Parathyroid adenoma (tissue), 2 donors: ENCODE measurements at regions not wholly inside any gene's neighbourhood (a gene's known extent, or its start where the extent isn't known, plus 50 kb on each side); places are given as distances from the start of the nearest gene placed in this dataset.

Experiments used
- H2AFZ ChIP-seq: fragments of 300-600 bp; sonication (generic); one replicate; pipeline ENCODE4 v1.7.0; 2017; ENCODE audit warnings: antibody characterized with exemption, mild to moderate bottlenecking
- H3K27ac ChIP-seq: fragments of 300-600 bp; sonication (generic); one replicate; pipeline ENCODE4 v1.7.0; 2017
- H3K27me3 ChIP-seq: fragments of 300-600 bp; sonication (generic); one replicate; pipeline ENCODE4 v1.7.0; 2017; ENCODE audit warnings: low read length; ENCODE audit not compliant: control insufficient read depth, insufficient read depth
- H3K36me3 ChIP-seq: fragments of 300-600 bp; sonication (generic); one replicate; pipeline ENCODE4 v1.7.0; 2017; ENCODE audit warnings: low read length; ENCODE audit not compliant: control insufficient read depth, insufficient read depth
- H3K4me1 ChIP-seq: fragments of 300-600 bp; sonication (generic); one replicate; pipeline ENCODE4 v1.7.0; 2017; ENCODE audit warnings: control low read depth
- H3K4me2 ChIP-seq: fragments of 300-600 bp; sonication (generic); one replicate; pipeline ENCODE4 v1.7.0; 2017; ENCODE audit warnings: low read length
- H3K4me3 ChIP-seq: fragments of 300-600 bp; sonication (generic); one replicate; pipeline ENCODE4 v1.7.0; 2017; ENCODE audit warnings: low read depth, low read length
- H3K79me2 ChIP-seq: fragments of 300-600 bp; sonication (generic); one replicate; pipeline ENCODE4 v1.7.0; 2017; ENCODE audit warnings: control low read depth
- H3K9ac ChIP-seq: fragments of 300-600 bp; sonication (generic); one replicate; pipeline ENCODE4 v1.7.0; 2017; ENCODE audit warnings: mild to moderate bottlenecking
- H3K9me3 ChIP-seq: fragments of 300-600 bp; sonication (generic); one replicate; pipeline ENCODE4 v1.7.0; 2017; ENCODE audit warnings: low read length; ENCODE audit not compliant: control insufficient read depth
- CTCF ChIP-seq: fragments of 300-600 bp; sonication (generic); IDR thresholded peaks from one replicate; pipeline ENCODE4 v1.7.0; 2017; ENCODE audit warnings: antibody characterized with exemption, mild to moderate bottlenecking
- donor health status: primary hyperparathyroidism.

DNA sequence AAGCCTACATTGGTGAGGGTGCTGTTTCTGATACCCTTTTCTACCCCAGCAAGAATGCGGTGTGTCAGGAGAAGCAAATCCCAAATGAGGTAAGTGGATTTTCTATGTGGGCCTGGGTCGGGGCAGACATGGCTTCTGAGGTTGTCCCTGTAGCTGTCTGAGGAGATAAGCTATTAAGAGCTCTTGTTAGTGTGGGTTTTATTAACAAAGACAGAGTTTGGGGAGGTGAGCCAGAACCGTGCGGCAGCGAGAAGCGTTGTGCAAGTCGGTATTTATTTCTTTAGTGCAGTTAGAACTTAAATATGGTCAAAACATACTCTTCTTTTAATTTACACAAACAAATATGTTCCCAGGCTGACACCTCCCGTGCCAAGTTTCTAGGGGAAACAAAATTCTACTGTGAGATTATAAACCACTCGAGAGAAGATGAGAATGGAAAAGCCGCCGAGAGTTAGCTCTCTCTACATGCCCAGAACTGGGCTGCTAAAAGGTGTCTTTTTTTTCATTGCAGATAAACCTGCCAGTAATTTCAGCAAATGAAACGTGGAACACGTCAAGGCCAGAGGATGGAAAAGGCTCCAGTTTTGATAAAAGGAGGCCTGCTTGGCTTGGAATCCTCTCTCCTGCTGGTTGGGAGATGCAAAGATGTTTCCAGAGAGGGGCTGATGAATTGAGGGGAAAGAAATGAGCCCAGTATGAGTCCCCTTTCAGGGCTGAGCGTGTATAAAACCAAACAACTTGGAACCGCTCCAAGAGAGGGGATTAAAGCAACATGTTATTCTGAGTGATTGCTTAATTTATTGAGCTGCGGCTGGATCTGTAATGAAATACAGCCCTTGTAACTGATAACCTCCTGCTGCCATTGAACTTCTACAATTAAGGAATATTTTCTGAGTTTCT lies 254.6 kb downstream of the MRTFB start:
- H3K27me3 ChIP-seq, result no peaks in the 10 kb centered on the region
- no peak overlapping the region for H3K4me3 ChIP-seq
- no peak overlapping the region for H3K4me2 ChIP-seq
- H3K9me3 ChIP-seq, result no peaks in the 10 kb centered on the region
- no peaks in the 10 kb centered on the region for H3K4me1 ChIP-seq
- no peak for TF ChIP-seq CTCF
- no peak overlapping the region for H3K9ac ChIP-seq
- H3K27ac ChIP-seq, result no peak overlapping the region
- no peaks in the 10 kb centered on the region for H3K79me2 ChIP-seq
- no peaks in the 10 kb centered on the region for H3K36me3 ChIP-seq
- H2AFZ ChIP-seq, result no peak overlapping the region

DNA sequence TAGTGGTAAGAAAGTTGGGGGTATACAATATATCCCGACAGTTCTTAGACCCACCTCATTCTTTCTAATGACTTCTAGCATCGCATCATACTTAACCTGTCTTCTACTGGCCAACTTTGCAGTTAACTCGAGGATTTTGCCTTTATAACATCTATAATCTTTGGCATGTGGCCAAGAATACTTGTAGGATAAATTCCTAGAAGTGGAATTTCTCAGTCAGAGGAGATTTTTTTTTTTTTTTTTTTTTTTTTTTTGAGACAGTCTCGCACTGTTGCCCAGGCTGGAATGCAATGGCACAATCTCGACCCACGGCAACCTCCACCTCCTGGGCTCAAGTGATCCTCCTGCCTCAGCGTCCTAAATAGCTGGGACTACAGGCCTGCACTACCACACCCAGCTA lies 253.5 kb downstream of the MRTFB start:
- Histone ChIP-seq H3K79me2 (no peaks in the 10 kb centered on the region), H3K9ac (no peak overlapping the region), H3K4me3 (no peak overlapping the region), H3K27me3 (no peaks in the 10 kb centered on the region), H2AFZ (no peak overlapping the region), H3K4me2 (no peak overlapping the region), H3K4me1 (no peaks in the 10 kb centered on the region), H3K27ac (no peak overlapping the region), H3K36me3 (no peaks in the 10 kb centered on the region), H3K9me3 (no peaks in the 10 kb centered on the region)
- no peak for TF ChIP-seq CTCF

GRCh38 chr16:14322186-14322585 lies 251.1 kb downstream of the MRTFB start:
- H3K9ac ChIP-seq, result no peak overlapping the region
- no peaks in the 10 kb centered on the region for H3K36me3 ChIP-seq
- H3K4me3 ChIP-seq, result no peak overlapping the region
- TF ChIP-seq CTCF, result no peak
- no peaks in the 10 kb centered on the region for H3K9me3 ChIP-seq
- no peak overlapping the region for H3K4me2 ChIP-seq
- no peak overlapping the region for H2AFZ ChIP-seq
- no peaks in the 10 kb centered on the region for H3K79me2 ChIP-seq
- H3K4me1 ChIP-seq, result no peaks in the 10 kb centered on the region
- no peaks in the 10 kb centered on the region for H3K27me3 ChIP-seq
- H3K27ac ChIP-seq, result no peak overlapping the region

DNA sequence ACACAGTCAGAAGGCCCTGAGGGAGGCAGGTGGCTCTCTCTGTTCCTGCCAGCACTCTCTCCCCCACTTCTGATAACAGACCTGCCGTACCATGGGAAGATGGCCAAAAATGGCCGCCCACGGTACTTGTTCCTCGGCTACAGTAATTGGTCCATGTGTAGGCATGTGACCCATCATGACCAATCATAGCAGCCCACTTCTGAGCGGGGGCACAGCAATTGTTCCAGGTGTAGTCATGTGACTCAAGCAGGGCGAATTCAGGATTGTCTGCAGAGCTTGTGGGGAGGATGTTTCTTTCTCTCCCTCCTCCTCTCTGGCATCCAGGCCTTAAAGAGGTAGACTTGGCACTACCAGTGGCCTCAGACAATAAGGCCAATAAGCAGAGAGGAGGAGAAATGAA lies 250.4 kb downstream of the MRTFB start:
- Histone ChIP-seq H3K36me3 (no peaks in the 10 kb centered on the region), H3K27ac (no peak overlapping the region), H3K79me2 (no peaks in the 10 kb centered on the region), H3K4me2 (no peak overlapping the region), H3K4me3 (no peak overlapping the region), H3K9me3 (no peaks in the 10 kb centered on the region), H3K9ac (no peak overlapping the region), H3K4me1 (no peaks in the 10 kb centered on the region), H3K27me3 (no peaks in the 10 kb centered on the region), H2AFZ (no peak overlapping the region)
- TF ChIP-seq CTCF, result no peak

- Histone ChIP-seq H3K4me3 (no peak overlapping the region), H3K4me1 (no peaks in the 10 kb centered on the region), H3K27me3 (no peaks in the 10 kb centered on the region), H3K36me3 (no peaks in the 10 kb centered on the region), H3K79me2 (no peaks in the 10 kb centered on the region), H2AFZ (no peak overlapping the region), H3K9me3 (no peaks in the 10 kb centered on the region), H3K9ac (no peak overlapping the region), H3K27ac (no peak overlapping the region), H3K4me2 (no peak overlapping the region)
- no peak for TF ChIP-seq CTCF
Measured at GRCh38 chr16:14320406-14320805, 249.3 kb downstream of the MRTFB start.
